Type B pancreatic cell (in vitro differentiated cells): ENCODE measurements at regions not wholly inside any gene's neighbourhood (a gene's known extent, or its start where the extent isn't known, plus 50 kb on each side); places are given as distances from the start of the nearest gene placed in this dataset.

Experiments used
- DNase-seq: peaks from one replicate; pipeline ENCODE4 v3.0.0; 2021; ENCODE audit warnings: mixed read lengths; ENCODE audit not compliant: unreplicated experiment; ENCODE audit errors: extremely low spot score
- H3K27ac Mint-ChIP-seq: 2 replicates; pipeline ENCODE4 v1.8.0; 2021; ENCODE audit warnings: mild to moderate bottlenecking, mixed read lengths
- H3K27me3 Mint-ChIP-seq: 2 replicates; pipeline ENCODE4 v1.8.0; 2021; ENCODE audit warnings: mixed read lengths
- H3K36me3 Mint-ChIP-seq: 2 replicates; pipeline ENCODE4 v1.8.0; 2021; ENCODE audit warnings: mixed read lengths
- H3K4me1 Mint-ChIP-seq: one replicate; pipeline ENCODE4 v1.8.0; 2021; ENCODE audit warnings: mixed read lengths; ENCODE audit not compliant: unreplicated experiment
- H3K4me3 Mint-ChIP-seq: 2 replicates; pipeline ENCODE4 v1.8.0; 2021; ENCODE audit warnings: mild to moderate bottlenecking, mixed read lengths
- H3K9me3 Mint-ChIP-seq: 2 replicates; pipeline ENCODE4 v1.8.0; 2021; ENCODE audit warnings: mixed read lengths
- CTCF ChIP-seq: fragments of 200-600 bp; sonication (generic); conservative IDR thresholded peaks from 2 replicates; pipeline ENCODE4 v1.5.0; 2021; ENCODE audit warnings: antibody characterized with exemption, mild to moderate bottlenecking

GRCh38 chr7:91519241-91520158, 255.3 kb downstream of the FZD1 start:
- H3K27me3 Mint-ChIP-seq, result no peaks in the 10 kb centered on the region
- no peak for TF ChIP-seq CTCF
- H3K27ac Mint-ChIP-seq, result no peak overlapping the region
- H3K4me1 Mint-ChIP-seq, result peaks cover 4% of the 10 kb centered on the region
- H3K4me3 Mint-ChIP-seq, result no peak overlapping the region
- H3K9me3 Mint-ChIP-seq, result no peaks in the 10 kb centered on the region
- no peak for DNase-seq
- no peaks in the 10 kb centered on the region for H3K36me3 Mint-ChIP-seq

GRCh38 chr7:91520645-91521044, 256.4 kb downstream of the FZD1 start:
- Mint-ChIP-seq H3K36me3 (no peaks in the 10 kb centered on the region), H3K9me3 (no peaks in the 10 kb centered on the region), H3K4me3 (no peak overlapping the region), H3K27me3 (no peaks in the 10 kb centered on the region), H3K27ac (no peak overlapping the region), H3K4me1 (peaks cover 4% of the 10 kb centered on the region)
- no peak for TF ChIP-seq CTCF
- no peak for DNase-seq

- no peaks in the 10 kb centered on the region for H3K27me3 Mint-ChIP-seq
- no peak overlapping the region for H3K4me3 Mint-ChIP-seq
- no peak overlapping the region for H3K27ac Mint-ChIP-seq
- TF ChIP-seq CTCF, result no peak
- no peaks in the 10 kb centered on the region for H3K36me3 Mint-ChIP-seq
- no peak for DNase-seq
- H3K4me1 Mint-ChIP-seq, result no peaks in the 10 kb centered on the region
- no peaks in the 10 kb centered on the region for H3K9me3 Mint-ChIP-seq
Observed at GRCh38 chr7:91526404-91526803, 262.2 kb downstream of the FZD1 start.

- Mint-ChIP-seq H3K27me3 (no peaks in the 10 kb centered on the region), H3K27ac (no peak overlapping the region), H3K36me3 (no peaks in the 10 kb centered on the region), H3K4me1 (no peaks in the 10 kb centered on the region), H3K9me3 (peaks cover 4% of the 10 kb centered on the region), H3K4me3 (no peak overlapping the region)
- no peak for TF ChIP-seq CTCF
- no peak for DNase-seq
Observed at GRCh38 chr7:91527460-91527859, 263.2 kb downstream of the FZD1 start.

- Mint-ChIP-seq H3K9me3 (peaks cover 8% of the 10 kb centered on the region), H3K4me1 (peaks cover 5% of the 10 kb centered on the region), H3K27me3 (no peaks in the 10 kb centered on the region), H3K36me3 (no peaks in the 10 kb centered on the region), H3K4me3 (no peak overlapping the region), H3K27ac (no peak overlapping the region)
- TF ChIP-seq CTCF, result no peak
- DNase-seq, result no peak
Observed at GRCh38 chr7:91533996-91534395, 269.8 kb downstream of the FZD1 start.
